Activated CD8-positive, alpha-beta memory T cell treated with anti-CD3 and anti-CD28 coated beads for 1 hour (primary cell): ENCODE measurements at regions not wholly inside any gene's neighbourhood (a gene's known extent, or its start where the extent isn't known, plus 50 kb on each side); places are given as distances from the start of the nearest gene placed in this dataset.
"Not testable (repeated sequence)": the region's sequence is repeated elsewhere in the genome, so short reads cannot be mapped to it uniquely, and the experiment has no call there.

ENCODE experiments used
- DNase-seq, 2 donors: peaks; one replicate each; pipeline ENCODE4 v3.0.0-alpha.2; 2020; ENCODE audit warnings: low read depth in 1 of 2; ENCODE audit errors: extremely low read depth in 1 of 2

GRCh38 chr1:229119876-229120275, 151.0 kb upstream of the RAB4A start:
- no peak for DNase-seq

- DNase-seq, result no peak
Observed at GRCh38 chr1:229121845-229122436, 149.0 kb upstream of the RAB4A start.

- DNase-seq, result no peak
Observed at GRCh38 chr1:229122606-229123005, 148.3 kb upstream of the RAB4A start.

GRCh38 chr1:229124116-229124515, 146.8 kb upstream of the RAB4A start:
- no peak for DNase-seq

DNA sequence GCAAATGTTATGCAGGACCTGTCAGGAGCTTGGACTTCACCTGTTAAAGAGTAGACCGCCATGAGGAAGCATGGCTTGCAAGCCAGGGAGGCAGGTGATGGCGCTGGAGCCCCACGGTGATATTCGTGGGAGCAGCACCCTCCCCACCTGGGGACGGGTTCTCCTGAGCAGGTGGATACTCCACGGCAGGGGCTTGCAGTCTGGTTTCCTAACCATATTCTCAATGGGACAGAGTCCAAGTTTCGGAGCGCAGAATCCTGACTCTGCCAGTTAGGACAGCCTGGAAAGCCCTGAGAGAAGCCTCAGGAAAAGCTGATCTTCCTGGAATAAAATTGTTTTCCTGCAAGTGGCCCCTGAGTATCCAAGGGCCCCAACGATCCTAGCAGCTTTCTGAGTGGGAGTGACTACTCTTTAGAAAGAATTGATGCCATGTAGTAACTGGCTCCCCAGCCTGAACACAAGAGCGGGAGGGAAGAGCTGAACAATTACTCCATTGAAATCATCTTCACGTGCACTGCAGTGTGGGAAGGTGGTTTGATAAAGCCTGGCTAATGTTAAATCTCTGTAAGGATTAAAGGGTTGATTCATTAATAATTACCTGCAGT, 146.3 kb upstream of the RAB4A start:
- DNase-seq, result no peak

DNA sequence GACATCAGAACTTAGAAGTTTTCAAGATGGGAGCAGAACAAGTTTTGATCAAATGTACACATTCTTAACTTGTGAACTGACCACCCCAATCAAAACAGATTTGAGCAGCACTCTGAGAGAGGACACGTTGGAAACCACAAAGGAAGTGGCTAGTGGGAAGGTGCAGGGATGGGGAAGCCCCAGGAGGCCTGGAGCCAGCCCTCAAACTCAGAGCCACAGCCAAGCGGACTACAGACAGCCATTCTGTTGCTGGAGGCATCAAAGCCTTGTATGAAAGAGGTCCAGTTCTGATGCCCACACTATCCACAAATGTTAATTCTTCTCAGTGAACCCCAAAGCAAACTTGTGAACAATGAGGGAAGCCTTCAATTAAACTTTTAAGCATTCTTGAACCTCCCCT, 143.6 kb upstream of the RAB4A start:
- DNase-seq, result no peak

DNA sequence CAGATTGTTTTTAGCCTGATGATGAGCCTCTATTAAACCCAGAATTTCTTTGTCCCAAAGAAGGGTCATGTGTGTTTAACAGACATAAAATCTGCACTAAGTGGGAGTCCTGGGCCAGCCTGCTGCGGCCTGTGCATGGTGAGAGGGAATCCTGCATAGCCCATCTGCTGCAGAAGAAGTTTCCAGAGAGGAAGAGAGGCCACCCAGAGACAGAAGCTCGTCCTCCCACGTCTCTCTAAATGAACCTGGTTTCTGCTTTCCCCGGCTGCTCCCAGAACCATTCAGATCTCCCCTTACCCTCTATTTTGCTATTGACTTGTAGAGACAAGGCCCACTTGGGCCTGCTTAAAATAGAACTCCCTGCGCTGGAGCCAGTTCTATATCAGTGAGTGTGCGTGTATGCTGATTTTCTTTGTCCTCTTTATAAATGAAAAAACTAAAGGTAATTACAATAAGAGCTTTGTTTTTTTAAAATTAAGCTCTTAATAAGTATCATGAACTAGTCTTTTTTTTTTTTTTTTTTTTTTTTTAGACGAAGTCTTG, 142.8 kb upstream of the RAB4A start:
- no peak for DNase-seq

- peak in 1 of 2 donors; percentile 11 for DNase-seq
Observed at GRCh38 chr1:229129301-229130027, 141.4 kb upstream of the RAB4A start.

- no peak for DNase-seq
Observed at GRCh38 chr1:229130028-229130668, 140.8 kb upstream of the RAB4A start.

DNA sequence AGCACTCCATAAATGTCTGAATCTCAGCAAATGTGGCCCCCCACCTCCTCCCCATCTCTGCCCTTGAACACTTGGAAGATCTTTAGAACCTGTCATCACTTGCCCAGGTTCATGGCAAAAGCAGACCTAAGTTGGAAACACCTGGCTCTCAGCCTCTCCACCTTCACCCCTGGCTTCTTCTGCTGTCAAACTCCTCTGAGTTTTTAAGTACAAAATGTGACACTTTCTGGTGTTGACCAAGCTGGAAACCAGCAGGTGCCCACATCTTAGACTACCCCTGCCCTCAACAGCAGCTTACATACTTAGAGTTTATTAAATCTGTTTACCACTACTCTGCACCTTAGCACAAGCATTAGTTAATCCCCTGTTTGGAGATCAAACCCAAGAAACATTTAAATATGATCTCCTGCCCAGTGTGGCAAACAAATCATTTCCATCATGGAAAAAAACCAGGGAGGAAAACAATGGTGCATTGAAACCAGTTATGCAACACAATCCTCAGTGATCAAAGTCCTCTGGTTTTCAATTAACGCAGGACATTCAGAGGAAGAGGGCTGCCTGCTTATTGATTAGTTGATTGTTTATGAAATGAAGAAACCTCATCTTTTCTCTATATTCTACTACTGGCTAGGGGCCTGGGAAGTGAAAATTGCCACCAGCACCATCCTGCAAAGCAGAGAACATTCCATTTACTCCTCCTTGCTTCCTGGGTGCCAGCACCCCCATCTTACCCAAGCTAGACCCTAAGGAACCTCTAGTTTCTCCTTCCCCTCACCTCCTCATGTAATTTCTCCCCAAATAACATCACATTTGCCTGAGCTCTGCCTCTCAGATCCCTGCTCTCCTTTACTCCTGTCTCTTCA, 139.4 kb upstream of the RAB4A start:
- DNase-seq, result no peak

GRCh38 chr1:229132106-229132443, 138.8 kb upstream of the RAB4A start:
- DNase-seq, result no peak

DNA sequence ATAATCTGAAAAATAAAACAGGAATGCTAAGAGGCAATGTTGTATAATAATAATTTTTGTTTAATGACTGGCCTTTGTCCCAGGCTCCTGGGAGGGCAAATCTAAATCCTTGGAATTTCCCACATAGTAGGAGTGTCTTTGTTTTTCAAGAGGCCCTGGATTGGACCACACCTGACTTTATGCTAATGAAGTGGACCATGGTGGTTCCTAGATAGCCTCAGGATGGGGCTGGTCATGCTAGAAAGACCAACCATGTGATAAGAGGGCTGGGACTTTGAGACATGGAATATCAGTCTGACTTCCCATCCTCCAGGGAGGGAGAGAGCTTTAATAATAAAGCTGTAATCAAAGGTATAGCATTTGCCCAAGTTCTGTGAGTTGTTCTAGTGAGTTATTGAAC, 138.2 kb upstream of the RAB4A start:
- DNase-seq, result no peak

GRCh38 chr1:229133151-229133550, 137.8 kb upstream of the RAB4A start:
- DNase-seq, result no peak

- DNase-seq, result no peak
Observed at GRCh38 chr1:229133811-229134210, 137.1 kb upstream of the RAB4A start.

- not testable (repeated sequence) for DNase-seq
Observed at GRCh38 chr1:229134381-229135217, 136.3 kb upstream of the RAB4A start.

- no peak for DNase-seq
Observed at GRCh38 chr1:229135773-229136172, 135.1 kb upstream of the RAB4A start.

- DNase-seq, result no peak
Observed at GRCh38 chr1:229136822-229137221, 134.1 kb upstream of the RAB4A start.

DNA sequence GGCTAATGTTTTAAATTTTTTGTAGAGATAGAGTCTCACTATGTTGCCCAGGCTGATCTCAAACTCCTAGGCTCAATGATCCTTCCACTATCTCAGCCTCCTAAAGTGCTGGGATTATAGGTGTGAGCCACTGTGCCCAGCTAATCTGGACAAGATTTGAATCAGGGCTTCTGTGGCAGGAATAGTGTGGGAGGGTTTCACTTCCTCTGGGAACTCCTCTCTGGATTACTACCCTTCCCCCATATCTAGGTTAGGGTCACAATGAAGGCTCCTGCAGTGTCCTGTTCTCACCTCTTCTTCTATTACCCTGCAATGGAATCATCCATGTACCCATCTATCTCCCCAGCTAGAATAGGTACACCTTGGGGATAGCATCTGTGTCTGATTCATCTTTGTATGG, 133.6 kb upstream of the RAB4A start:
- no peak for DNase-seq

- no peak for DNase-seq
Observed at GRCh38 chr1:229138058-229138457, 132.9 kb upstream of the RAB4A start.
